Stimulated activated CD8-positive, alpha-beta memory T cell treated with anti-CD3 and anti-CD28 coated beads, Interleukin-4, amount 100 ng/mL, for 4 hours (primary cell): ENCODE measurements at regions not wholly inside any gene's neighbourhood (a gene's known extent, or its start where the extent isn't known, plus 50 kb on each side); places are given as distances from the start of the nearest gene placed in this dataset.

Experiments
- DNase-seq, 2 donors: peaks; one replicate each; pipeline ENCODE4 v3.0.0-alpha.2; 2020; ENCODE audit warnings: low read depth in 2 of 2, low spot score in 1 of 2

- no peak for DNase-seq
Observed at GRCh38 chr5:56557198-56557597, 258.2 kb upstream of the MAP3K1 start.

GRCh38 chr5:56552612-56553268, 262.6 kb upstream of the MAP3K1 start:
- no peak for DNase-seq

- no peak for DNase-seq
Observed at GRCh38 chr5:56550227-56550626, 265.1 kb upstream of the MAP3K1 start.

- DNase-seq, result no peak
Observed at GRCh38 chr5:56549096-56549886, 266.1 kb upstream of the MAP3K1 start.

GRCh38 chr5:56545016-56545415, 270.3 kb upstream of the MAP3K1 start:
- DNase-seq, result no peak

- DNase-seq, result no peak
Observed at GRCh38 chr5:56543441-56544388, 271.6 kb upstream of the MAP3K1 start.

GRCh38 chr5:56540266-56540665, 275.1 kb upstream of the MAP3K1 start:
- DNase-seq, result no peak

GRCh38 chr5:56538580-56538979, 276.8 kb upstream of the MAP3K1 start:
- DNase-seq, result no peak

GRCh38 chr5:56535347-56535746, 280.0 kb upstream of the MAP3K1 start:
- DNase-seq, result no peak

- no peak for DNase-seq
Observed at GRCh38 chr5:56534102-56534829, 281.1 kb upstream of the MAP3K1 start.

GRCh38 chr5:56532466-56532865, 282.9 kb upstream of the MAP3K1 start:
- no peak for DNase-seq

GRCh38 chr5:56530626-56531138, 284.7 kb upstream of the MAP3K1 start:
- no peak for DNase-seq

- DNase-seq, result no peak
Observed at GRCh38 chr5:56529666-56530430, 285.5 kb upstream of the MAP3K1 start.

- no peak for DNase-seq
Observed at GRCh38 chr5:56527174-56527573, 288.2 kb upstream of the MAP3K1 start.

- DNase-seq, result no peak
Observed at GRCh38 chr5:56525113-56525512, 290.2 kb upstream of the MAP3K1 start.

- no peak for DNase-seq
Observed at GRCh38 chr5:56523790-56524575, 290.9 kb upstream of the ANKRD55 start.

GRCh38 chr5:56522960-56523359, 289.8 kb upstream of the ANKRD55 start:
- DNase-seq, result no peak

GRCh38 chr5:56522169-56522568, 289.0 kb upstream of the ANKRD55 start:
- DNase-seq, result no peak
